Stimulated activated CD8-positive, alpha-beta memory T cell treated with anti-CD3 and anti-CD28 coated beads, Interleukin-15, amount 100 ng/mL, for 48 hours (primary cell): ENCODE measurements at regions not wholly inside any gene's neighbourhood (a gene's known extent, or its start where the extent isn't known, plus 50 kb on each side); places are given as distances from the start of the nearest gene placed in this dataset.
A peak's percentile ranks its signal among the peaks of the same experiment; 100 is the strongest.

Experiments used
- DNase-seq, 2 donors: peaks; one replicate each; pipeline ENCODE4 v3.0.0-alpha.2; 2020; ENCODE audit warnings: low read depth in 2 of 2

- no peak for DNase-seq
Measured at GRCh38 chr5:88144219-88145001, 124.2 kb downstream of the TMEM161B start.

GRCh38 chr5:88143693-88144218, 124.9 kb downstream of the TMEM161B start:
- DNase-seq, result no peak

GRCh38 chr5:88142886-88143692, 125.6 kb downstream of the TMEM161B start:
- DNase-seq, result no peak

- DNase-seq, result no peak
Measured at GRCh38 chr5:88142636-88142885, 126.1 kb downstream of the TMEM161B start.

GRCh38 chr5:88140856-88141752, 127.5 kb downstream of the TMEM161B start:
- DNase-seq, result peak; percentile 80 to 81

GRCh38 chr5:88140396-88140855, 128.2 kb downstream of the TMEM161B start:
- DNase-seq, result no peak

GRCh38 chr5:88130211-88130815, 138.3 kb downstream of the TMEM161B start:
- DNase-seq, result no peak

GRCh38 chr5:88128813-88129212, 139.8 kb downstream of the TMEM161B start:
- DNase-seq, result no peak

- DNase-seq, result no peak
Measured at GRCh38 chr5:88119535-88120125, 149.0 kb downstream of the TMEM161B start.

- DNase-seq, result no peak
Measured at GRCh38 chr5:88118179-88118578, 150.5 kb downstream of the TMEM161B start.

- no peak for DNase-seq
Measured at GRCh38 chr5:88117546-88117945, 151.1 kb downstream of the TMEM161B start.

GRCh38 chr5:88116396-88116795, 152.2 kb downstream of the TMEM161B start:
- no peak for DNase-seq

- no peak for DNase-seq
Measured at GRCh38 chr5:88115211-88115610, 153.4 kb downstream of the TMEM161B start.

GRCh38 chr5:88113429-88113828, 155.2 kb downstream of the TMEM161B start:
- no peak for DNase-seq

- no peak for DNase-seq
Measured at GRCh38 chr5:88109818-88110217, 158.8 kb downstream of the TMEM161B start.

GRCh38 chr5:88108490-88109279, 160.0 kb downstream of the TMEM161B start:
- no peak for DNase-seq

GRCh38 chr5:88094906-88095496, 173.6 kb downstream of the TMEM161B start:
- DNase-seq, result no peak

- DNase-seq, result no peak
Measured at GRCh38 chr5:88094403-88094802, 174.2 kb downstream of the TMEM161B start.

- no peak for DNase-seq
Measured at GRCh38 chr5:88093765-88094164, 174.9 kb downstream of the TMEM161B start.
